RPMI7951 (cell line): ENCODE measurements at regions not wholly inside any gene's neighbourhood (a gene's known extent, or its start where the extent isn't known, plus 50 kb on each side); places are given as distances from the start of the nearest gene placed in this dataset.

Experiments
- DNase-seq: peaks from one replicate; pipeline ENCODE4 v3.0.0-alpha.2; 2012; ENCODE audit warnings: low read depth

DNA sequence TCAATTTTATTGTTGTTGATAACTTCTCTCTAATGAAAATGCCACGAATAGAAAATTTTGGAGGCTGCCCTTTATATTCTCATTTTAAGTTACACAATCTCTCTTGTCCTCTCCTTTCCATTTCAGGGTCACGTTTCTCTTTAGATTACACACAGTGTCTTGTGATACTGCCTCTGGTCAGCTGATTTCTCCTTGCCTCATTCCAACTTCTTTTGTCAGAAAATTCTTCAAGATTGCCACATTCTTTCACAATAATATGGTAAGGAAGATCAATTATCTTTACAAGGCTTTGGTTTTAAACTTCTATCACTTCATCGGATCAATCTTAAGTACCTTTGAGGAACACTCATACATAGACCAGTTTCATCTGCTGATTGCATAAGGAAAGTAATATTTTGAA lies 370.3 kb downstream of the RFPL4B start:
- no peak for DNase-seq

DNA sequence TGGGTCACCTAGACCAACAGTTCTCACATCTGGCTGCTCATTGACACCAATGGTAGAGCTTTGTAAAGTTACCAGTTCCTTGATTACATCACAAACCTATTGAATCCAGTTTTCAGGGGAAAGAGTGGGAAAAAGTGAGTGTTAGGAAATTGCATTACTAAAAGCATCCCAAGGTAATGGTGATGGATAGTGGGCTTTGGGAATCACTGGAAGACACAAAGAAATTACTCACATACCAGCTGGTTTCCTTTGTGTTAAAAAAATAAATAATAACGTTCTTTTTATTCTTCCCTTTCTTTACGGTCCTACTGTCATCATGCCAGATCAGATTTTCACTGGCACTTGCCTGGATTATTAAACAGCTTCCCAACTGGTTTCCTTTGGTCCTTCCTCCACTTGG lies 370.7 kb downstream of the RFPL4B start:
- no peak for DNase-seq

- DNase-seq = no peak
Observed at GRCh38 chr6:112725541-112726085, 378.5 kb downstream of the RFPL4B start.

DNA sequence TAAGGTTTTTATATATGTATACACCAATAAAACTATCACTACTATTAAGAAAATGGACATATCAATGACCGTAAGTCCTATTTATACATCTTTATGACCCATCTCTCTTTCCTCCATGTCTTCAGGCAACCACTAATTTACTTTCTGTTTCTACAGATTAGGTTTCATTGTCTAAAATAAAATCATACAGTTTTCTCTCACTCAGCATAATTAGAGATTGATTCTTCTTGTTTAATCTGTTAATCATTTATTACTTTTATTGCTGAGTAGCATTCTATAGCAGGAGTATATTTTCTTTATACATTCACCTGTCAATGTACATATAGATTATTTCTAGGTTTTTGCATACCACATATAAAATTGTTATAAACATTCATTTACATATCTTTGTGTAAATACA lies 388.0 kb downstream of the RFPL4B start:
- DNase-seq = no peak

GRCh38 chr6:112739766-112740165 lies 392.6 kb downstream of the RFPL4B start:
- no peak for DNase-seq

DNA sequence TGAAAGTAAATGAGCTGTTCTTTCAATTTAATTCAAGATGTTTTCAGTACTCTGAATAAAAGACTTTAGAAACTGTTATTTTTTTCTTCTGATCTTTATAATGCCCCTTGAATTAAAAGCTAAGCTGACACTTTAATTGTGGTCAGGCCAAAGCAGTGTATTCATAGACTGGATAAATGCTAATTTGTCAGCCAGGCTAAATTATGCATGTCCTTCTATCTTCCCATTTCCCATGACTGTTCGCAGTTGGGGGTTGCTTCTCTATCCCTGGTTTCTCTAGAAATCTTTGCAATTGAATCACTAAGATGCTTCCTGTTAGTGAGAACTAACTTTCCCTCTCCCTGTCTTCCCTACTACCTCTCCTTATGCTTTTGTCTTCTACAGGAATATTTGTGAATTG lies 396.2 kb downstream of the RFPL4B start:
- no peak for DNase-seq

DNA sequence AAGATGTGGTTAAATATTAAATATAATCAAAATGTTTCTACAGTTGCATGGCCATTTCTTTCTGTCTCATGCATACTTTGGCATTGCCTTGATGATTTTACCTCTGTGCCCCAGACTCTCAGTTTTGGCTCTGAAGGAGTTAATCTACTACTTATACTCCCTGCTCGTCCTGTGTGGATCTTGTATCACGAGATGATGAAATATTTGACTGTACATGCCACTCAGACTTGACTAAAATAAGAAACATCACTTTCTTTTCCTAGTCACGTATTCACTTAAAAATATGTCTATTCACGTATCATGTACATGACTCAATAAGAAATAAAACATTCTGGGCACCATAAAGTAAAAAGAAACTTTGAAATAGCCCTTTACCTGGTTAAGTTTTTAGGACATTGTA lies 397.7 kb downstream of the RFPL4B start:
- DNase-seq = no peak

- no peak for DNase-seq
Observed at GRCh38 chr6:112745765-112746164, 398.6 kb downstream of the RFPL4B start.

DNA sequence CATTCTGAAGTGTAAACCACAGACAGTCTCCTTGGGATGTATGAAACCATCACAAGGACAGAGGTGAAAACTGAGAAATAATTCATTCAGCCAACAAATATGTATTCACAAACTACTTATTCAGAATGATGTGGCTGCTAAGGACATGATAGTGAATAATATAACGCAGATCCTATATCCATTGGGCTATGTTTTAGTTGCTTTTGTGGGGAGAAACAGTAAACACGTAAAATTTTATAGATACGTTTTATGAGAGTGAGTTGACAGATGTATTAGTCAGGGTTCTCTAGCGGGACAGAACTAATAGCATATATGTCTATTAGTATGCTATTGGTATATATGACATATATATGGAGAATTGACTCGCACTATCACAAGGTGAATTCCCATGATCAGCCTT lies 402.5 kb downstream of the RFPL4B start:
- DNase-seq = no peak

GRCh38 chr6:112752305-112752704 lies 405.2 kb downstream of the RFPL4B start:
- no peak for DNase-seq

DNA sequence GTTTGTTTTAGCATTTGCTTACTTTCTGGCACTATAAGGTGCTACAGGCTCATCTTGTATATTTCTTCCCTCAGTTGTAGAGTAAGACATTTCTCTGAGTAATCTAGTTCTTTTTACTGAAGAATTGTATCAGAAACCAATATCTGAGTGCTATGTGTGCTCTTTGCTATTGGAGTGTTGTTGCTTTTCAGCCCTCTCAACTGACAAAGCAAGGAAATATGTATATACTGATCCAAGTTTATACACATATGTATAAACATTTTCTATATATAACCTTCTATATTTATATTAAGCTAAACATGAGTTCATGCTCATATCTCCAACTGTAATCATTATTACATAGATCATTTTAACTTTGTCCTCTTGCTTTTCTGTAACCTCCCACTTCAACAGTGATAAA lies 405.7 kb downstream of the RFPL4B start:
- no peak for DNase-seq

DNA sequence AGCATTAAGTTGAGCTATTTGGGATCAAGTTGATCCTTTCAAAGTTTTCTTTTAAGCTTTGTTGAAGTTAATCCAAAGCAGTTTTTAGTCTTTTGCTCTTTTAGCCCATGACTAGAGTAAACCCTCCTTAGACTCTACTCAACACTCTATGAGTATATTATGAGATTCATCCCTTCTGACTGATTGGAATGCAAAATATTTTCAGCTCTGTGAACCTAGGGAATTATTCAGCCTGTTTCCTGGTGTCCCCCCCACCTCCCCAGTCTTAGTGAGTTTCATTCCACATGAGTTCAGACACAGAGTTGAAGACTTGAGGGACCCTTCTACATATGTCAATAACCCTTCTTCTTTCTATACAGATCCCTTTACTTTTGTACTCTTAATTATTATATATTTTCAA lies 413.7 kb downstream of the RFPL4B start:
- DNase-seq = no peak

GRCh38 chr6:112761740-112762139 lies 414.6 kb downstream of the RFPL4B start:
- DNase-seq = no peak

DNA sequence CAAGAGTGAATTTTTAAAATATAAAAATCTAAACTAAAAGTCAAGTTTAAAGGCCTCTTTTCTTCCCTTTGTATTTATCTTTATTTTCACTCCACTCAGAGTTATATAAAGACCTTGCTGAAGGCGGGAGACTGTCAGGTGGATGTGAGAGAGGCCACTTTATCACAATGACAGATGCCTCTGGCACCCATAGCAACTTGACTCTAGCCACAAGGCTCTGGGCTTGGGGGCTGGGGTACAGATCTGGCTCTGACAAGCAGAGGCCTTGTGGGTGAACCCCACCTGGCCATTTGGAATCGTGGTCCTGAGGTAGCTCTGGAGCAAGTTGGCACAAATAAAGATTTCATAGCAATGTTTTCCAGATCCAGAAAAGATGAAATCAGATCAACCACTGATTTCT lies 417.2 kb downstream of the RFPL4B start:
- DNase-seq = no peak

DNA sequence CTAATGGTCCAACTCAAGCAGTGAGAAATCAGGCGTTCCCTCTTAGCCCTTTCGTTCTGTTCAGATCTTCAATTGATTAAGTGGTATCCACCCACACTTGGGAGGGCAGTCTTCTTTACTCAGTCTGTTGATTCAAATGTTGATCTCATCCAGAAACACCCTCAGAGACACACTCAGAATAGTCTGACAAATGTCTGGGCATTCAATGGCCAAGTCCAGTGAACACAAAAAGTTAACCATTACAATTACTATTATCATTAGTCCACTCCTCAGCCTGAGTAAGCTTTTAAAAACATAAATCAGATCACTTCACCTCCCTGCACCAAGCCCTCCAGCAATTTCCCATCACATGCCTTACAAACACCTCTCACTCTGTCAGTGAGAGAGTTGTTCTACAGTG lies 423.2 kb downstream of the RFPL4B start:
- DNase-seq = no peak

GRCh38 chr6:112773187-112773586 lies 426.1 kb downstream of the RFPL4B start:
- no peak for DNase-seq

- no peak for DNase-seq
Observed at GRCh38 chr6:112774319-112774718, 427.2 kb downstream of the RFPL4B start.

GRCh38 chr6:112780498-112781096 lies 433.5 kb downstream of the RFPL4B start:
- DNase-seq = peak; percentile 86

GRCh38 chr6:112781241-112781640 lies 434.1 kb downstream of the RFPL4B start:
- DNase-seq = peak; percentile 82

DNA sequence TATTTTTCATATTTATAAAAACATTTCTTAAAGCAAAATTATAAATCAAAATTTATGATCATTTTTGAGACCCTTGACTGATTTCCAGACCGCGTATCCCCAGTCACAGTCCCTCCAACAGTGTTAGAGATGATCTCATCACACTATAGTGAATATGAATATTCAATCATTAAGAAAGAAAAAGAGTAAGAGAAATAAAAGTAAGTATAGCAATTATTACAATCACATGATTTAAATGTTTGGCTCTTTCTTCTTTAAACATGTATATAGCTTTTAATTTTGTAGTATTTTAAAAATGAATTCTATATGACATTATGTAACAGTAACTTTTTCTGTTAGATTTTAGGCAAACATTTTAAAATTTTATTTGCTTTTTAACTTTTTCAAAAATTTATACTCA lies 438.3 kb downstream of the RFPL4B start:
- DNase-seq = no peak

GRCh38 chr6:112786801-112787200 lies 439.7 kb downstream of the RFPL4B start:
- no peak for DNase-seq

DNA sequence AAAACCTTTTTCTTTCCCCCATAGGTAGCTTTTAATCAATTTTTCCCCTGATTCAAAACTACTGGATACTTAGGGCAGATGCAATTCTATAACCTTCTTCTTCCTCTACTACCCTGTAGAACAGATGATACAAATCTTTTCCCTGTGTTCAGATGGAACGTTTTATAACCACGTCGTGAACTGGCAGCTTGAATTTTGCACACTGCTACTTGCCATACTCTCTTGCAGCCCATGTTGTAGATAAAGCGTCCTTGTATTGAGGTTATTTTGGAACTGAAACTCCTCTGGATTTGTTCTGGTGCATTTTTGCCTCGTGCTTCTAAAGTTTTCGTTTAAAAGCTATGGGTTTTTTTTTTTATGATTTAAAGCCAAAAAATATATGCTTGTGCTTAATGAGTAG lies 440.2 kb downstream of the RFPL4B start:
- no peak for DNase-seq

GRCh38 chr6:112795316-112795715 lies 448.2 kb downstream of the RFPL4B start:
- no peak for DNase-seq

DNA sequence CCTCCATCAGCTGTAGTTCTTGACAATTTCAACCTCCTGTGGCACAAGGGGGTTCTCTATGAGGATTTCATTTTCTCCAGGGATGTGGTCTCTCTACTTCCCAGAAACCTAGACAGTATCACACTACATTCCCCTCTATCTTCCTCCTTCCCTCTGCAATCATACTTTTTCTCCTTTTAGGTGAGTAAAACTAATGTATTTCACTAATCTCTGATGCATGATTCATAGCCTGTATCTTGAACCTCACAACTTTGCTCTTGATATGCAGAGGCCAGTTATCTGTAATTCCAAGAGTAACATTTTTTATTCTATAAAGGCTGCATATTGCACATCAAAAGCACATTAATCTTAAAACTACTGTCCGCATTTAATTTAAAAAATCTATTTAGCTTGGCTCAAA lies 449.6 kb downstream of the RFPL4B start:
- no peak for DNase-seq
